H9 (cell line): ENCODE measurements at regions not wholly inside any gene's neighbourhood (a gene's known extent, or its start where the extent isn't known, plus 50 kb on each side); places are given as distances from the start of the nearest gene placed in this dataset.
A peak's percentile ranks its signal among the peaks of the same experiment; 100 is the strongest.

ENCODE experiments used
- DNase-seq: peaks from one replicate; pipeline ENCODE4 v3.0.0-alpha.2; 2017
- H2AFZ ChIP-seq: one replicate; pipeline ENCODE4 v1.6.1; 2013; ENCODE audit warnings: mild to moderate bottlenecking, low read length, control low read depth, moderate library complexity
- H2AK5ac ChIP-seq: 2 replicates; pipeline ENCODE4 v1.6.1; 2013; ENCODE audit warnings: low read length, control low read depth, mixed read lengths; ENCODE audit not compliant: insufficient read length
- H2BK120ac ChIP-seq: one replicate; pipeline ENCODE4 v1.6.1; 2013; ENCODE audit warnings: low read depth, mild to moderate bottlenecking, low read length, control low read depth, inconsistent platforms; ENCODE audit not compliant: poor library complexity, severe bottlenecking
- H2BK12ac ChIP-seq: 2 replicates; pipeline ENCODE4 v1.6.1; 2013; ENCODE audit warnings: low read length, control low read depth, mixed read lengths, low read depth; ENCODE audit not compliant: insufficient read length
- H2BK15ac ChIP-seq: 2 replicates; pipeline ENCODE4 v1.6.1; 2013; ENCODE audit warnings: low read depth, low read length, control low read depth
- H2BK20ac ChIP-seq: one replicate; pipeline ENCODE4 v1.6.1; 2013; ENCODE audit warnings: low read depth, mild to moderate bottlenecking, low read length, control low read depth, inconsistent platforms; ENCODE audit not compliant: poor library complexity, severe bottlenecking
- H2BK5ac ChIP-seq: 2 replicates; pipeline ENCODE4 v1.6.1; 2013; ENCODE audit warnings: low read length, control low read depth, mixed read lengths; ENCODE audit not compliant: insufficient read length
- H3K14ac ChIP-seq: 2 replicates; pipeline ENCODE4 v1.6.1; 2013; ENCODE audit warnings: low read length, control low read depth; ENCODE audit not compliant: insufficient read depth
- H3K18ac ChIP-seq: 2 replicates; pipeline ENCODE4 v1.6.1; 2013; ENCODE audit warnings: low read depth, mild to moderate bottlenecking, mixed read lengths, low read length, control low read depth; ENCODE audit not compliant: insufficient read length
- H3K23ac ChIP-seq: 2 replicates; pipeline ENCODE4 v1.6.1; 2013; ENCODE audit warnings: low read length, control low read depth, mixed read lengths, low read depth; ENCODE audit not compliant: insufficient read length
- H3K23me2 ChIP-seq: 2 replicates; pipeline ENCODE4 v1.6.1; 2013; ENCODE audit warnings: low read depth, mild to moderate bottlenecking, mixed read lengths, low read length, control low read depth; ENCODE audit not compliant: insufficient read length, poor library complexity, severe bottlenecking
- H3K27ac ChIP-seq: 2 replicates; pipeline ENCODE4 v1.5.1; 2013; ENCODE audit warnings: low read length, control low read depth, mixed read lengths, low read depth; ENCODE audit not compliant: insufficient read length
- H3K27me3 ChIP-seq: 2 replicates; pipeline ENCODE4 v1.6.1; 2013; ENCODE audit warnings: low read length, control low read depth, inconsistent platforms; ENCODE audit not compliant: insufficient read depth
- H3K4ac ChIP-seq: 2 replicates; pipeline ENCODE4 v1.6.1; 2013; ENCODE audit warnings: low read depth, mild to moderate bottlenecking, control low read depth, inconsistent platforms, low read length, moderate library complexity
- H3K4me1 ChIP-seq: 2 replicates; pipeline ENCODE4 v1.6.1; 2013; ENCODE audit warnings: low read length, control low read depth, inconsistent platforms; ENCODE audit not compliant: insufficient read depth
- H3K4me2 ChIP-seq: 2 replicates; pipeline ENCODE4 v1.6.1; 2013; ENCODE audit warnings: low read length, control low read depth, mixed read lengths; ENCODE audit not compliant: insufficient read length, insufficient read depth
- H3K56ac ChIP-seq: 2 replicates; pipeline ENCODE4 v1.6.1; 2013; ENCODE audit warnings: low read depth, mild to moderate bottlenecking, mixed read lengths, low read length, control low read depth; ENCODE audit not compliant: insufficient read length
- H3K79me1 ChIP-seq: 2 replicates; pipeline ENCODE4 v1.6.1; 2013; ENCODE audit warnings: low read depth, mild to moderate bottlenecking, moderate library complexity, low read length, control low read depth, inconsistent platforms; ENCODE audit not compliant: insufficient read depth, poor library complexity, severe bottlenecking
- H3K79me2 ChIP-seq: 2 replicates; pipeline ENCODE4 v1.6.1; 2013; ENCODE audit warnings: low read length, control low read depth, inconsistent platforms; ENCODE audit not compliant: insufficient read depth
- H3K9ac ChIP-seq: 2 replicates; pipeline ENCODE4 v1.6.1; 2013; ENCODE audit warnings: low read length, control low read depth, mixed read lengths; ENCODE audit not compliant: insufficient read length; ENCODE audit errors: extremely low read depth
- H3K9me3 ChIP-seq: one replicate; pipeline ENCODE4 v1.6.1; 2013; ENCODE audit warnings: low read depth, low read length, inconsistent platforms; ENCODE audit not compliant: control insufficient read depth
- H3T11ph ChIP-seq: one replicate; pipeline ENCODE4 v1.6.1; 2013; ENCODE audit warnings: mild to moderate bottlenecking, low read length, control low read depth, inconsistent platforms
- H4K20me1 ChIP-seq: one replicate; pipeline ENCODE4 v1.6.1; 2013; ENCODE audit not compliant: control insufficient read depth, insufficient read length, insufficient read depth
- H4K5ac ChIP-seq: 2 replicates; pipeline ENCODE4 v1.6.1; 2013; ENCODE audit warnings: low read depth, mild to moderate bottlenecking, mixed read lengths, low read length, control low read depth; ENCODE audit not compliant: insufficient read length
- H4K8ac ChIP-seq: replicated peaks from 2 replicates; pipeline ENCODE4 v1.6.1; 2013; ENCODE audit warnings: low read length, control low read depth, mixed read lengths, low read depth; ENCODE audit not compliant: insufficient read length
- H4K91ac ChIP-seq: 2 replicates; pipeline ENCODE4 v1.6.1; 2013; ENCODE audit warnings: low read depth, mild to moderate bottlenecking, moderate library complexity, mixed read lengths, low read length, control low read depth; ENCODE audit not compliant: insufficient read length
- H3K27ac Mint-ChIP-seq, 3 experiments: 2 replicates in 2 of 3; 3 replicates in 1 of 3; pipeline ENCODE4 v1.8.0; 2020 to 2021; ENCODE audit warnings: mixed read lengths in 3 of 3, mild to moderate bottlenecking in 1 of 3, moderate library complexity in 1 of 3
- H3K27me3 Mint-ChIP-seq: 2 replicates; pipeline ENCODE4 v1.8.0; 2021; ENCODE audit warnings: low read depth, mild to moderate bottlenecking, moderate library complexity, mixed read lengths
- H3K36me3 Mint-ChIP-seq, 3 experiments: 2 replicates in 2 of 3; 3 replicates in 1 of 3; pipeline ENCODE4 v1.8.0; 2020 to 2021; ENCODE audit warnings: low read depth in 3 of 3, mixed read lengths in 3 of 3; ENCODE audit not compliant: insufficient read depth in 1 of 3
- H3K4me1 Mint-ChIP-seq, 2 experiments: 2 replicates each; pipeline ENCODE4 v1.8.0; 2020; ENCODE audit warnings: mixed read lengths in 2 of 2
- H3K4me3 Mint-ChIP-seq, 2 experiments: 2 replicates in 1 of 2; 3 replicates in 1 of 2; pipeline ENCODE4 v1.8.0; 2020 to 2021; ENCODE audit warnings: mild to moderate bottlenecking in 2 of 2, mixed read lengths in 2 of 2, moderate library complexity in 1 of 2
- H3K9me3 Mint-ChIP-seq, 2 experiments: 2 replicates in 1 of 2; 3 replicates in 1 of 2; pipeline ENCODE4 v1.8.0; 2020; ENCODE audit warnings: mild to moderate bottlenecking in 2 of 2, mixed read lengths in 2 of 2, moderate library complexity in 1 of 2
- CTCF ChIP-seq: fragments of 200-600 bp; sonication (generic); conservative IDR thresholded peaks from 3 replicates; pipeline ENCODE4 v1.8.0; 2021; ENCODE audit warnings: antibody characterized with exemption, mild to moderate bottlenecking
- WGBS: extraction: QIAGEN DNeasy Blood & Tissue Kit; methylation state at CpG from one replicate; pipeline ENCODE4 v1.1.7; 2013; ENCODE audit warnings: missing lambda C conversion rate, low lambda C conversion rate, mixed read lengths; ENCODE audit not compliant: insufficient read length; ENCODE audit errors: extremely low coverage; 5-methylcytosine and 5-hydroxymethylcytosine counted together

- 0 out of 7 replicates have a peak overlapping the region, but pooled peaks of 1 of the 3 experiments have one; percentile 48 for H3K27ac Mint-ChIP-seq
Observed at GRCh38 chr4:42767669-42768068, 110.8 kb upstream of the ATP8A1 start.

More at GRCh38 chr4:42767669-42768068, 110.8 kb upstream of the ATP8A1 start:
- Histone ChIP-seq H3K4ac (no peak overlapping the region), H3K23ac (no peak overlapping the region), H3K9me3 (no peaks in the 10 kb centered on the region), H2BK12ac (no peak overlapping the region), H3K4me2 (no peak overlapping the region), H3K23me2 (no peaks in the 10 kb centered on the region), H3K79me1 (no peaks in the 10 kb centered on the region), H3K4me1 (no peaks in the 10 kb centered on the region; the same call in 1 of the 2 replicates), H3K79me2 (no peaks in the 10 kb centered on the region), H3T11ph (no peak overlapping the region), H4K20me1 (no peaks in the 10 kb centered on the region), H4K91ac (no peak overlapping the region), H2BK15ac (no peak overlapping the region), H3K56ac (no peak overlapping the region), H3K14ac (no peak overlapping the region; the same call in 1 of the 2 replicates), H3K18ac (no peak overlapping the region), H2BK120ac (no peak overlapping the region), H2BK5ac (no peak overlapping the region), H3K27me3 (no peaks in the 10 kb centered on the region), H2BK20ac (no peak overlapping the region), H2AK5ac (no peak overlapping the region), H2AFZ (no peak overlapping the region), H4K5ac (no peak overlapping the region), H3K9ac (no peak overlapping the region), H3K27ac (no peak overlapping the region), H4K8ac (no peak overlapping the region)
- peak; percentile 38 for DNase-seq
- no peak for TF ChIP-seq CTCF
- Mint-ChIP-seq H3K9me3 (no peaks in the 10 kb centered on the region), H3K4me3 (no peak overlapping the region), H3K27me3 (no peaks in the 10 kb centered on the region), H3K36me3 (peaks cover 0 to 2% (median 0%) of the 10 kb centered on the region in 3 experiments; a peak in 1 of 7 replicates), H3K4me1 (peaks cover 19 to 22% of the 10 kb centered on the region in 2 experiments)
- WGBS, result no CpG with 5 or more reads among the region's 9 CpGs
